OCI-LY7 (cell line): ENCODE measurements at regions not wholly inside any gene's neighbourhood (a gene's known extent, or its start where the extent isn't known, plus 50 kb on each side); places are given as distances from the start of the nearest gene placed in this dataset.

Source experiments
- BruUV-seq: library from RNA; stranded (reverse); fragments of 400-500 nt; replicated peaks from 2 replicates; lab custom pipeline; 2021; lab: Mats Ljungman, UMichigan
- CTCF ChIA-PET: fragments of 300-600 bp; sonication (Branson Sonifier 250); formaldehyde crosslinking; loops from one replicate; lab custom pipeline; 2022; ENCODE audit warnings: antibody characterized with exemption; ENCODE audit not compliant: unreplicated experiment; lab: Charles Lee
- POLR2A ChIA-PET: fragments of 300-600 bp; sonication (Branson Sonifier 250); formaldehyde crosslinking; loops from one replicate; lab custom pipeline; 2022; ENCODE audit warnings: antibody characterized with exemption; lab: Charles Lee
- DNase-seq: peaks from one replicate; pipeline ENCODE4 v3.0.0-alpha.2; 2015; ENCODE audit warnings: low spot score
- H2AFZ ChIP-seq: fragments of 200-600 bp; sonication (generic), shearing (Covaris generic); 2 replicates; pipeline ENCODE4 v1.6.1; 2014; ENCODE audit warnings: mild to moderate bottlenecking, antibody characterized with exemption, low read length, moderate library complexity
- H3K27ac ChIP-seq: fragments of 200-600 bp; sonication (generic); 2 replicates; pipeline ENCODE4 v1.5.1; 2014; ENCODE audit warnings: mixed run types, low read depth, mild to moderate bottlenecking, moderate library complexity, low read length, inconsistent platforms; ENCODE audit not compliant: poor library complexity, severe bottlenecking
- H3K36me3 ChIP-seq: fragments of 200-600 bp; sonication (generic); 2 replicates; pipeline ENCODE4 v1.6.1; 2014; ENCODE audit warnings: mild to moderate bottlenecking, antibody characterized with exemption, low read length, moderate library complexity, mixed read lengths; ENCODE audit not compliant: insufficient read depth
- H3K4me1 ChIP-seq: fragments of 200-600 bp; sonication (generic); 2 replicates; pipeline ENCODE4 v1.5.1; 2014; ENCODE audit warnings: mild to moderate bottlenecking, low read length; ENCODE audit not compliant: insufficient read depth, poor library complexity, severe bottlenecking
- H3K4me2 ChIP-seq: fragments of 200-600 bp; sonication (generic); 2 replicates; pipeline ENCODE4 v1.6.1; 2014; ENCODE audit warnings: mild to moderate bottlenecking, low read length
- H3K4me3 ChIP-seq: fragments of 200-600 bp; sonication (generic); 2 replicates; pipeline ENCODE4 v1.5.1; 2014; ENCODE audit warnings: mild to moderate bottlenecking, low read depth, low read length; ENCODE audit not compliant: poor library complexity, severe bottlenecking
- H3K79me2 ChIP-seq: fragments of 200-600 bp; sonication (generic); 2 replicates; pipeline ENCODE4 v1.6.1; 2016; ENCODE audit warnings: low read depth, mild to moderate bottlenecking, low read length, moderate library complexity, mixed read lengths; ENCODE audit not compliant: insufficient read depth
- H3K9me2 ChIP-seq: fragments of 200-600 bp; sonication (generic); 2 replicates; pipeline ENCODE4 v1.6.1; 2016; ENCODE audit warnings: mild to moderate bottlenecking, low read length, mixed read lengths; ENCODE audit not compliant: insufficient read depth
- H3K9me3 ChIP-seq: fragments of 200-600 bp; sonication (generic); 2 replicates; pipeline ENCODE4 v1.6.1; 2014; ENCODE audit warnings: mild to moderate bottlenecking, mixed run types, low read length, mixed read lengths
- H4K20me1 ChIP-seq: fragments of 200-600 bp; sonication (generic); 2 replicates; pipeline ENCODE4 v1.6.1; 2014; ENCODE audit warnings: mild to moderate bottlenecking, antibody characterized with exemption, low read length, moderate library complexity, mixed read lengths; ENCODE audit not compliant: insufficient read depth
- CTCF ChIP-seq: fragments of 200-600 bp; sonication (generic); conservative IDR thresholded peaks from 2 replicates; pipeline ENCODE4 v1.5.1; 2014; ENCODE audit warnings: mild to moderate bottlenecking, antibody characterized with exemption, low read length, moderate library complexity, mixed read lengths
- EZH2phosphoT487 ChIP-seq: fragments of 200-600 bp; sonication (generic); IDR thresholded peaks from 2 replicates; pipeline ENCODE4 v1.6.1; 2018; ENCODE audit warnings: low read depth, borderline replicate concordance, mild to moderate bottlenecking, mixed run types, antibody characterized with exemption, low read length, moderate library complexity, mixed read lengths
- intact Hi-C: fragments of 100-400 bp; cut with micrococcal nuclease; formaldehyde crosslinking; loops from one replicate; pipeline ENCODE4 v1.10.0; 2022; ENCODE audit not compliant: unreplicated experiment

GRCh38 chr3:150136242-150136641 lies 165.5 kb upstream of the PFN2 start:
- Histone ChIP-seq H3K4me3 (no peak overlapping the region), H3K79me2 (no peaks in the 10 kb centered on the region), H3K9me2 (no peaks in the 10 kb centered on the region), H3K27ac (no peak overlapping the region), H3K9me3 (no peaks in the 10 kb centered on the region), H3K36me3 (no peaks in the 10 kb centered on the region), H3K4me1 (no peaks in the 10 kb centered on the region), H2AFZ (no peak overlapping the region), H4K20me1 (no peaks in the 10 kb centered on the region), H3K4me2 (no peak overlapping the region)
- CTCF ChIA-PET: no interaction called here
- no peak for TF ChIP-seq CTCF
- TF ChIP-seq EZH2phosphoT487: no peak
- no TSS peak for BruUV-seq
- DNase-seq: no peak
- intact Hi-C loops: no loop called here
- POLR2A ChIA-PET: no interaction called here

- intact Hi-C loops: no loop called here
- POLR2A ChIA-PET: no interaction called here
- no peak overlapping the region for H2AFZ ChIP-seq
- H3K4me1 ChIP-seq: no peaks in the 10 kb centered on the region
- no peaks in the 10 kb centered on the region for H3K36me3 ChIP-seq
- no peak overlapping the region for H3K4me2 ChIP-seq
- no peaks in the 10 kb centered on the region for H3K79me2 ChIP-seq
- BruUV-seq: no TSS peak
- TF ChIP-seq EZH2phosphoT487: no peak
- TF ChIP-seq CTCF: no peak
- DNase-seq: no peak
- no peak overlapping the region for H3K4me3 ChIP-seq
- no peak overlapping the region for H3K27ac ChIP-seq
- CTCF ChIA-PET: no interaction called here
- no peaks in the 10 kb centered on the region for H3K9me2 ChIP-seq
- H4K20me1 ChIP-seq: no peaks in the 10 kb centered on the region
- no peaks in the 10 kb centered on the region for H3K9me3 ChIP-seq
These were observed 164.6 kb upstream of the PFN2 start for GRCh38 chr3:150135287-150135721.

- no TSS peak for BruUV-seq
- intact Hi-C loops: no loop called here
- H2AFZ ChIP-seq: no peak overlapping the region
- TF ChIP-seq EZH2phosphoT487 (no peak), CTCF (no peak)
- no peak overlapping the region for H3K27ac ChIP-seq
- no peak for DNase-seq
- H3K4me1 ChIP-seq: no peaks in the 10 kb centered on the region
- ChIA-PET CTCF (no interaction called here), POLR2A (interaction anchor here (0.5 to 0.6 kb wide), 2 partner anchors 127 to 1536 kb away, joined by 3 read pairs; no protein-coding TSS in a partner anchor)
- H3K9me2 ChIP-seq: no peaks in the 10 kb centered on the region
- H3K36me3 ChIP-seq: no peaks in the 10 kb centered on the region
- H4K20me1 ChIP-seq: no peaks in the 10 kb centered on the region
- H3K4me2 ChIP-seq: no peak overlapping the region
- H3K9me3 ChIP-seq: no peaks in the 10 kb centered on the region
- H3K4me3 ChIP-seq: no peak overlapping the region
- no peaks in the 10 kb centered on the region for H3K79me2 ChIP-seq
These were observed 162.6 kb upstream of the PFN2 start for GRCh38 chr3:150133293-150133692.
